Kidney (tissue), 13 donors: ENCODE measurements at regions not wholly inside any gene's neighbourhood (a gene's known extent, or its start where the extent isn't known, plus 50 kb on each side); places are given as distances from the start of the nearest gene placed in this dataset.

ENCODE experiments used
- DNase-seq, 5 donors: peaks; one replicate each; pipeline ENCODE4 v3.0.0-alpha.2; 2013 to 2020
- FAIRE-seq: peaks from 2 replicates; lab custom pipeline; 2012; peaks lifted over from hg19 to GRCh38; lab: Jason Lieb, UNC
- H3K27ac ChIP-seq, 2 donors: one replicate each; pipeline ENCODE4 v1.7.0; 2013; ENCODE audit warnings: low read depth in 2 of 2, low read length in 2 of 2, inconsistent platforms in 1 of 2
- H3K27me3 ChIP-seq: one replicate; pipeline ENCODE4 v1.7.1; 2013; ENCODE audit warnings: low read length, inconsistent platforms; ENCODE audit not compliant: control insufficient read depth, insufficient read depth
- H3K36me3 ChIP-seq, 3 donors: one replicate each; pipeline versions ENCODE4 v1.7.0 to v1.7.1; 2013; ENCODE audit warnings: low read length in 3 of 3, control low read depth in 1 of 3, inconsistent platforms in 1 of 3; ENCODE audit not compliant: insufficient read depth in 3 of 3, control insufficient read depth in 2 of 3
- H3K4me1 ChIP-seq, 3 donors: one replicate each; pipeline versions ENCODE4 v1.7.0 to v1.7.1; 2013; ENCODE audit warnings: low read length in 3 of 3, inconsistent platforms in 1 of 3, low read depth in 1 of 3; ENCODE audit not compliant: control insufficient read depth in 2 of 3, insufficient read depth in 2 of 3
- H3K4me3 ChIP-seq, 3 donors: one replicate each; pipeline versions ENCODE4 v1.7.0 to v1.8.1; 2013; ENCODE audit warnings: low read length in 3 of 3, control low read depth in 1 of 3, inconsistent platforms in 1 of 3
- H3K9ac ChIP-seq, 3 donors: one replicate each; pipeline versions ENCODE4 v1.7.0 to v1.7.1; 2013; ENCODE audit warnings: low read length in 3 of 3, control low read depth in 1 of 3, inconsistent platforms in 1 of 3
- H3K9me3 ChIP-seq, 3 donors: one replicate each; pipeline versions ENCODE4 v1.7.0 to v1.7.1; 2013; ENCODE audit warnings: low read length in 3 of 3, control low read depth in 1 of 3, inconsistent platforms in 1 of 3; ENCODE audit not compliant: control insufficient read depth in 2 of 3, insufficient read depth in 1 of 3
- CTCF ChIP-seq: IDR thresholded peaks from 3 replicates; pipeline ENCODE4 v1.5.1; 2012; ENCODE audit warnings: mild to moderate bottlenecking, moderate library complexity, borderline replicate concordance; ENCODE audit not compliant: insufficient read depth; ENCODE audit errors: extremely low read depth
- intact Hi-C: fragments of 100-400 bp; cut with DNase I; formaldehyde crosslinking; loops from one replicate; pipeline ENCODE4 v1.11.1; 2022
- donor health status: control.
- donor health status: control.
- donor health status: control.
- donor health status: control.
- donor health status: control.
- donor health status: DM: yes; HTN: yes; CAD: no.
- donor health status: Normal renal cell carcinoma (clear cell type).

- no peaks in the 10 kb centered on the region for H3K9me3 ChIP-seq
- FAIRE-seq = no peak
Observed at GRCh38 chr1:38766125-38766524, 93.4 kb downstream of the RRAGC start.

GRCh38 chr1:38763121-38763520, 96.5 kb downstream of the RRAGC start:
- Histone ChIP-seq H3K4me1 (peaks cover 0 to 9% (median 7%) of the 10 kb centered on the region in 3 donors), H3K9ac (no peak overlapping the region), H3K9me3 (no peaks in the 10 kb centered on the region), H3K27me3 (no peaks in the 10 kb centered on the region), H3K27ac (no peak overlapping the region), H3K4me3 (no peak overlapping the region), H3K36me3 (no peaks in the 10 kb centered on the region)
- DNase-seq = peak in 3 of 5 donors; percentile 52 to 58 (median 52)
- intact Hi-C loops = no loop called here
- TF ChIP-seq CTCF = no peak
- no peak for FAIRE-seq

More at GRCh38 chr1:38766125-38766524, 93.4 kb downstream of the RRAGC start:
- no peak for DNase-seq
- H3K4me3 ChIP-seq = no peak overlapping the region
- H3K4me1 ChIP-seq = peaks cover 0 to 9% (median 7%) of the 10 kb centered on the region in 3 donors
- no peaks in the 10 kb centered on the region for H3K27me3 ChIP-seq
- TF ChIP-seq CTCF = no peak
- no peaks in the 10 kb centered on the region for H3K36me3 ChIP-seq
- intact Hi-C loops = no loop called here
- no peak overlapping the region for H3K9ac ChIP-seq
- H3K27ac ChIP-seq = no peak overlapping the region

- H3K27ac ChIP-seq = no peak overlapping the region
- FAIRE-seq = no peak
- H3K9me3 ChIP-seq = no peaks in the 10 kb centered on the region
- no peak overlapping the region for H3K9ac ChIP-seq
- peaks cover 0 to 9% (median 7%) of the 10 kb centered on the region in 3 donors for H3K4me1 ChIP-seq
- TF ChIP-seq CTCF = no peak
- H3K4me3 ChIP-seq = no peak overlapping the region
- DNase-seq = no peak
- H3K27me3 ChIP-seq = no peaks in the 10 kb centered on the region
- intact Hi-C loops = no loop called here
- H3K36me3 ChIP-seq = no peaks in the 10 kb centered on the region
Observed at GRCh38 chr1:38760562-38760961, 99.0 kb downstream of the RRAGC start.

- FAIRE-seq (no peak), DNase-seq (peak in 1 of 5 donors; percentile 15)
- intact Hi-C loops = no loop called here
- peaks cover 0 to 9% (median 7%) of the 10 kb centered on the region in 3 donors for H3K4me1 ChIP-seq
- H3K9ac ChIP-seq = no peak overlapping the region
- no peaks in the 10 kb centered on the region for H3K27me3 ChIP-seq
- no peaks in the 10 kb centered on the region for H3K9me3 ChIP-seq
- H3K27ac ChIP-seq = no peak overlapping the region
- TF ChIP-seq CTCF = no peak
- H3K4me3 ChIP-seq = no peak overlapping the region
- H3K36me3 ChIP-seq = no peaks in the 10 kb centered on the region
Observed at GRCh38 chr1:38758820-38759219, 100.8 kb downstream of the RRAGC start.
